BJ (cell line): ENCODE measurements at regions not wholly inside any gene's neighbourhood (a gene's known extent, or its start where the extent isn't known, plus 50 kb on each side); places are given as distances from the start of the nearest gene placed in this dataset.

Experiments
- CTCF ChIA-PET: fragments of 350-600 bp; formaldehyde crosslinking; extraction: SDS; loops from one replicate; lab custom pipeline; 2021; ENCODE audit warnings: antibody characterized with exemption, inconsistent platforms; lab: Yijun Ruan, JAX
- POLR2A ChIA-PET: fragments of 300-600 bp; sonication (Branson Sonifier 250); formaldehyde crosslinking; extraction: SDS; loops from one replicate; lab custom pipeline; 2021; ENCODE audit warnings: antibody characterized with exemption; lab: Charles Lee
- DNase-seq: peaks from one replicate; pipeline ENCODE4 v3.0.0-alpha.2; 2011; ENCODE audit warnings: low read depth
- H3K27me3 ChIP-seq: 2 replicates; pipeline ENCODE4 v1.6.0; 2011; ENCODE audit warnings: low read length; ENCODE audit not compliant: control insufficient read depth, insufficient read depth
- H3K36me3 ChIP-seq: 2 replicates; pipeline ENCODE4 v1.5.1; 2011; ENCODE audit warnings: low read length; ENCODE audit not compliant: control insufficient read depth, insufficient read depth
- H3K4me3 ChIP-seq: 2 replicates; pipeline ENCODE4 v1.5.1; 2011; ENCODE audit warnings: low read depth, mild to moderate bottlenecking, control low read depth, low read length
- TF ChIP-seq, protein P1 (sequence below): IDR thresholded peaks from 2 replicates; pipeline ENCODE4 v1.5.1; 2011; ENCODE audit warnings: low read depth, mild to moderate bottlenecking, control low read depth, inconsistent platforms, low read length, moderate library complexity; ENCODE audit not compliant: insufficient read depth

GRCh38 chr6:169839898-169840631 is 88.6 kb downstream of the ERMARD start:
- no peak for DNase-seq
- CTCF ChIA-PET, result no interaction called here
- Histone ChIP-seq H3K4me3 (no peak overlapping the region), H3K27me3 (no peaks in the 10 kb centered on the region; the same call in 1 of the 2 replicates), H3K36me3 (no peaks in the 10 kb centered on the region)
- POLR2A ChIA-PET, result no interaction called here
- TF ChIP-seq, protein P1, sequence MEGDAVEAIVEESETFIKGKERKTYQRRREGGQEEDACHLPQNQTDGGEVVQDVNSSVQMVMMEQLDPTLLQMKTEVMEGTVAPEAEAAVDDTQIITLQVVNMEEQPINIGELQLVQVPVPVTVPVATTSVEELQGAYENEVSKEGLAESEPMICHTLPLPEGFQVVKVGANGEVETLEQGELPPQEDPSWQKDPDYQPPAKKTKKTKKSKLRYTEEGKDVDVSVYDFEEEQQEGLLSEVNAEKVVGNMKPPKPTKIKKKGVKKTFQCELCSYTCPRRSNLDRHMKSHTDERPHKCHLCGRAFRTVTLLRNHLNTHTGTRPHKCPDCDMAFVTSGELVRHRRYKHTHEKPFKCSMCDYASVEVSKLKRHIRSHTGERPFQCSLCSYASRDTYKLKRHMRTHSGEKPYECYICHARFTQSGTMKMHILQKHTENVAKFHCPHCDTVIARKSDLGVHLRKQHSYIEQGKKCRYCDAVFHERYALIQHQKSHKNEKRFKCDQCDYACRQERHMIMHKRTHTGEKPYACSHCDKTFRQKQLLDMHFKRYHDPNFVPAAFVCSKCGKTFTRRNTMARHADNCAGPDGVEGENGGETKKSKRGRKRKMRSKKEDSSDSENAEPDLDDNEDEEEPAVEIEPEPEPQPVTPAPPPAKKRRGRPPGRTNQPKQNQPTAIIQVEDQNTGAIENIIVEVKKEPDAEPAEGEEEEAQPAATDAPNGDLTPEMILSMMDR, result no peak

DNA sequence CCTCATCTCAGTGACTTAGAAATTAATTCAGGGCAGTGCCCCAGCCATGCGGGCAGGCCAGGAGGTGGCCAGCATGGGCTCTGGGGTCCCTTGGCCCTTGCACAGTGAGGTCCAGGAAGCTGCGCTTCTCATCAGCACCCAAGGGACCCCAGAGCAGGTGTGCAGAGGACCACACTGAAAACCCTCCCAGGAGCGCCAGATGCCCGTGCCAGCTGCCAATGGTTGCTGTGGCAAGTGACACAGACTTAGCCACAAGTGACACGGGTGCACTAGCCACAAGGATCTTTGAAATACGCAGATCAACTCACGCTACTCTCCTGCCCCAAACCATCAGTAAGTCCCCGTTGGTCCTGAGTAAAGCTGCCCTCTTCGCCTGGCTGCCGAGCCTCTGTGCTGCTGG is 88.1 kb downstream of the ERMARD start:
- no peaks in the 10 kb centered on the region for H3K36me3 ChIP-seq
- DNase-seq, result no peak
- ChIA-PET CTCF (no interaction called here), POLR2A (no interaction called here)
- TF ChIP-seq, protein P1, result no peak
- no peaks in the 10 kb centered on the region; the same call in 1 of the 2 replicates for H3K27me3 ChIP-seq
- no peak overlapping the region for H3K4me3 ChIP-seq

- ChIA-PET CTCF (no interaction called here), POLR2A (no interaction called here)
- TF ChIP-seq, protein P1, result no peak
- Histone ChIP-seq H3K27me3 (no peaks in the 10 kb centered on the region; the same call in 1 of the 2 replicates), H3K36me3 (no peaks in the 10 kb centered on the region), H3K4me3 (no peak overlapping the region)
- DNase-seq, result no peak
Measured at GRCh38 chr6:169839029-169839481, 87.6 kb downstream of the ERMARD start.

DNA sequence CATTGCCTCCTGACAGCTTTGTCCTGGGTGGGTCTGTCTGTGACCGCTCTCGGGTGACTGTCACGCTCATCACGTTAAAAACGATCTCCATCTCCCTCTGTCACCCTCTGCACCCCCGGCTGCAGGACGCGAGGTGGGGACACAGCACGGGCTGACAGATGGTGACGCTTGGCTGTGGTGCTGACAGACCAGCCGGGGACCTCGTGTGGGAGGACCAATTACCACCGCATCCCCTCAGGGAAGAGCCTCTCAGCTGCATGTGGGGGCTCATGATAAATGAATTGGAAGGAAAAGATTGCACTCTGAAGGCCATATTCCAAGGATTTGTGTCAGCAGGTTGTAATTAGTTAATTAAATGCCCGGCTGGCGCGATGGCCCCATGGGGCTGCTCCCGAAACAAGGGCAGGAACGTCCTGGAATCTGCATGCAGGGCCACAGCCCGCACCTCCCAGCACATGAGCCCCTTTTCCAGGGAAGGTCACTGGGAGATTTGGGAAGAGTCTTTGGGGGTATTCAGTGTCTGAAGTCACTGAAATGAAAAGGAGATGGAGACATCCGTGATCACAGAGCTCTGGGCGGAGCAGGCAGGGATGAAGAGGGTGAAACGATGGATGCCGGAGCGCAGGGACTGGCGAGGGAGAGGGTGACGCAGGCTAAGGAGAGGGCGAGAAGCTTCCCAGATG is 87.1 kb downstream of the ERMARD start:
- H3K4me3 ChIP-seq, result no peak overlapping the region
- ChIA-PET POLR2A (no interaction called here), CTCF (interaction anchor here (0.9 kb wide), 1 partner anchor 679 kb away, joined by 3 read pairs; no protein-coding TSS in a partner anchor)
- DNase-seq, result no peak
- no peaks in the 10 kb centered on the region for H3K36me3 ChIP-seq
- no peaks in the 10 kb centered on the region; the same call in 1 of the 2 replicates for H3K27me3 ChIP-seq
- TF ChIP-seq, protein P1, result no peak

- POLR2A ChIA-PET, result no interaction called here
- CTCF ChIA-PET, result interaction anchor here (0.8 to 1.5 kb wide), 3 partner anchors 48 to 691 kb away, joined by 3 read pairs; no protein-coding TSS in a partner anchor
- DNase-seq, result no peak
- Histone ChIP-seq H3K36me3 (no peaks in the 10 kb centered on the region), H3K27me3 (no peaks in the 10 kb centered on the region; the same call in 1 of the 2 replicates), H3K4me3 (no peak overlapping the region)
- TF ChIP-seq, protein P1, result no peak
Measured at GRCh38 chr6:169837529-169838250, 86.3 kb downstream of the ERMARD start.
